Smooth muscle cell (in vitro differentiated cells): ENCODE measurements at regions not wholly inside any gene's neighbourhood (a gene's known extent, or its start where the extent isn't known, plus 50 kb on each side); places are given as distances from the start of the nearest gene placed in this dataset.

ENCODE experiments used
- DNase-seq: peaks from one replicate; lab custom pipeline; 2025; ENCODE audit not compliant: unreplicated experiment; lab: John Stamatoyannopoulos, UW
- H2AFZ ChIP-seq: fragments of 200-600 bp; sonication (generic); 2 replicates; pipeline ENCODE4 v1.6.0; 2016; ENCODE audit warnings: antibody characterized with exemption, low read depth, mild to moderate bottlenecking
- H3F3A ChIP-seq: fragments of 200-600 bp; sonication (generic); 2 replicates; pipeline ENCODE4 v1.6.0; 2017; ENCODE audit warnings: antibody characterized with exemption, low read depth
- H3K27ac ChIP-seq: fragments of 200-600 bp; sonication (generic); 2 replicates; pipeline ENCODE4 v1.5.1; 2016; ENCODE audit warnings: low read depth, mild to moderate bottlenecking
- H3K27me3 ChIP-seq: fragments of 200-600 bp; sonication (generic); 2 replicates; pipeline ENCODE4 v1.6.1; 2016; ENCODE audit warnings: low read depth, mild to moderate bottlenecking
- H3K36me3 ChIP-seq: fragments of 200-600 bp; sonication (generic); 2 replicates; pipeline ENCODE4 v1.5.1; 2016; ENCODE audit warnings: low read depth
- H3K4me1 ChIP-seq: fragments of 200-600 bp; sonication (generic); 2 replicates; pipeline ENCODE4 v1.5.1; 2016; ENCODE audit warnings: low read depth
- H3K4me2 ChIP-seq: fragments of 200-600 bp; sonication (generic); 2 replicates; pipeline ENCODE4 v1.6.0; 2016; ENCODE audit warnings: mild to moderate bottlenecking
- H3K4me3 ChIP-seq: fragments of 200-600 bp; sonication (generic); 2 replicates; pipeline ENCODE4 v1.5.1; 2016; ENCODE audit warnings: mild to moderate bottlenecking
- H3K79me2 ChIP-seq: fragments of 200-600 bp; sonication (generic); 2 replicates; pipeline ENCODE4 v1.6.0; 2016; ENCODE audit warnings: low read depth, mild to moderate bottlenecking
- H3K9ac ChIP-seq: fragments of 200-600 bp; sonication (generic); 2 replicates; pipeline ENCODE4 v1.6.0; 2016; ENCODE audit warnings: low read depth
- H3K9me3 ChIP-seq: fragments of 200-600 bp; sonication (generic); replicated peaks from 2 replicates; pipeline ENCODE4 v1.5.1; 2016; ENCODE audit warnings: low read depth
- H4K20me1 ChIP-seq: fragments of 200-600 bp; sonication (generic); 2 replicates; pipeline ENCODE4 v1.6.0; 2016; ENCODE audit warnings: low read depth
- CTCF ChIP-seq: fragments of 200-600 bp; sonication (generic); IDR thresholded peaks from 2 replicates; pipeline ENCODE4 v1.5.1; 2017; ENCODE audit warnings: borderline replicate concordance, mild to moderate bottlenecking, antibody characterized with exemption; ENCODE audit not compliant: insufficient read depth, poor library complexity, severe bottlenecking
- WGBS: methylation state at CpG from one replicate; pipeline ENCODE4 v1.1.7; 2016; ENCODE audit warnings: low lambda C conversion rate; 5-methylcytosine and 5-hydroxymethylcytosine counted together

GRCh38 chr10:130707389-130707979, 571.3 kb downstream of the GLRX3 start:
- H3K4me2 ChIP-seq: no peak overlapping the region
- H3K27ac ChIP-seq: no peak overlapping the region
- no peaks in the 10 kb centered on the region for H3K4me1 ChIP-seq
- WGBS: 89% methylated on average over 7 of the region's 7 CpGs
- H3F3A ChIP-seq: no peaks in the 10 kb centered on the region
- H3K79me2 ChIP-seq: no peaks in the 10 kb centered on the region
- no peak overlapping the region for H2AFZ ChIP-seq
- no peaks in the 10 kb centered on the region for H3K36me3 ChIP-seq
- no peak for TF ChIP-seq CTCF
- H3K9ac ChIP-seq: no peak overlapping the region
- H4K20me1 ChIP-seq: no peaks in the 10 kb centered on the region
- DNase-seq: no peak
- H3K9me3 ChIP-seq: no peaks in the 10 kb centered on the region
- H3K4me3 ChIP-seq: no peak overlapping the region
- no peaks in the 10 kb centered on the region for H3K27me3 ChIP-seq

GRCh38 chr10:130708465-130709070, 572.4 kb downstream of the GLRX3 start:
- H3F3A ChIP-seq: no peaks in the 10 kb centered on the region

GRCh38 chr10:130709415-130709814, 573.2 kb downstream of the GLRX3 start:
- Histone ChIP-seq H3K79me2 (no peaks in the 10 kb centered on the region), H3K4me1 (no peaks in the 10 kb centered on the region), H3K4me2 (no peak overlapping the region), H3K27me3 (no peaks in the 10 kb centered on the region), H3K9me3 (no peaks in the 10 kb centered on the region), H4K20me1 (no peaks in the 10 kb centered on the region), H3F3A (no peaks in the 10 kb centered on the region), H3K4me3 (no peak overlapping the region), H3K9ac (no peak overlapping the region), H2AFZ (no peak overlapping the region), H3K27ac (no peak overlapping the region), H3K36me3 (no peaks in the 10 kb centered on the region)
- TF ChIP-seq CTCF: no peak
- WGBS: 72% methylated on average over 2 of the region's 2 CpGs
- no peak for DNase-seq

More at GRCh38 chr10:130708465-130709070, 572.4 kb downstream of the GLRX3 start:
- Histone ChIP-seq H3K4me2 (no peak overlapping the region), H3K9me3 (no peaks in the 10 kb centered on the region), H3K36me3 (no peaks in the 10 kb centered on the region), H2AFZ (no peak overlapping the region), H3K4me1 (no peaks in the 10 kb centered on the region), H3K79me2 (no peaks in the 10 kb centered on the region), H4K20me1 (no peaks in the 10 kb centered on the region), H3K27me3 (no peaks in the 10 kb centered on the region), H3K27ac (no peak overlapping the region), H3K4me3 (no peak overlapping the region), H3K9ac (no peak overlapping the region)
- no peak for DNase-seq
- 90% methylated on average over 18 of the region's 18 CpGs for WGBS
- no peak for TF ChIP-seq CTCF

GRCh38 chr10:130711072-130711471, 574.9 kb downstream of the GLRX3 start:
- TF ChIP-seq CTCF: no peak

More at GRCh38 chr10:130711072-130711471, 574.9 kb downstream of the GLRX3 start:
- Histone ChIP-seq H3K79me2 (no peaks in the 10 kb centered on the region), H3F3A (no peaks in the 10 kb centered on the region), H3K4me3 (no peak overlapping the region), H3K36me3 (no peaks in the 10 kb centered on the region), H3K4me2 (no peak overlapping the region), H3K9me3 (no peaks in the 10 kb centered on the region), H3K27ac (no peak overlapping the region), H3K9ac (no peak overlapping the region), H4K20me1 (no peaks in the 10 kb centered on the region), H3K27me3 (no peaks in the 10 kb centered on the region), H2AFZ (no peak overlapping the region), H3K4me1 (no peaks in the 10 kb centered on the region)
- DNase-seq: no peak
- WGBS: 87% methylated on average over 14 of the region's 14 CpGs
